Heart left ventricle (tissue), 16 donors: ENCODE measurements at regions not wholly inside any gene's neighbourhood (a gene's known extent, or its start where the extent isn't known, plus 50 kb on each side); places are given as distances from the start of the nearest gene placed in this dataset.

ENCODE experiments used
- ATAC-seq, 4 donors: fragments of 200-7000 bp; cut with Tn5 transposase; one replicate each; pipeline ENCODE4 v1.9.1; 2020 to 2022; ENCODE audit warnings: moderate library complexity in 4 of 4, mild to moderate bottlenecking in 3 of 4, moderate number of reproducible peaks in 1 of 4
- DNase-seq, 5 donors: peaks; one replicate each; pipeline ENCODE4 v3.0.0-alpha.2; 2020
- H3K27ac ChIP-seq, 12 donors: fragments of 200-600 bp; sonication (generic) in 4 of 12; one replicate each; pipeline versions ENCODE4 v1.5.0 to v1.8.0; 2016 to 2022; ENCODE audit warnings: mild to moderate bottlenecking in 2 of 12
- H3K27me3 ChIP-seq, 9 donors: fragments of 200-600 bp; sonication (generic) in 2 of 9; one replicate each; pipeline versions ENCODE4 v1.5.1 to v1.8.0; 2016 to 2022; ENCODE audit warnings: mild to moderate bottlenecking in 3 of 9
- H3K36me3 ChIP-seq, 9 donors: fragments of 200-600 bp; sonication (generic) in 2 of 9; one replicate each; pipeline versions ENCODE4 v1.5.0 to v1.8.0; 2018 to 2022; ENCODE audit warnings: mild to moderate bottlenecking in 2 of 9
- H3K4me1 ChIP-seq, 12 donors: fragments of 200-600 bp; sonication (generic) in 4 of 12; one replicate each; pipeline versions ENCODE4 v1.5.0 to v1.8.0; 2016 to 2022; ENCODE audit warnings: mild to moderate bottlenecking in 3 of 12
- H3K4me3 ChIP-seq, 12 donors: fragments of 200-600 bp; sonication (generic) in 4 of 12; one replicate each; pipeline versions ENCODE4 v1.5.0 to v1.8.0; 2017 to 2022; ENCODE audit warnings: mild to moderate bottlenecking in 9 of 12, moderate library complexity in 4 of 12
- H3K9me3 ChIP-seq, 12 donors: fragments of 200-600 bp; sonication (generic) in 4 of 12; one replicate each; pipeline versions ENCODE4 v1.5.0 to v1.8.0; 2016 to 2022; ENCODE audit warnings: mild to moderate bottlenecking in 1 of 12
- CTCF ChIP-seq, 12 donors: fragments of 200-600 bp; sonication (generic) in 4 of 12; IDR thresholded peaks; one replicate each; pipeline versions ENCODE4 v1.5.0 to v1.8.0; 2018 to 2022; ENCODE audit warnings: antibody characterized with exemption in 12 of 12, mild to moderate bottlenecking in 5 of 12
- POLR2A ChIP-seq, 2 donors: fragments of 450-650 bp; IDR thresholded peaks; one replicate each; pipeline ENCODE4 v1.6.1; 2017; ENCODE audit warnings: antibody characterized with exemption in 2 of 2, mild to moderate bottlenecking in 2 of 2, moderate library complexity in 2 of 2
- WGBS, 4 donors: extraction: QIAGEN DNeasy Blood & Tissue Kit in 2 of 4; methylation state at CpG; one replicate each; pipeline versions ENCODE4 v1.1.5 to v1.1.7; 2013 to 2018; 5-methylcytosine and 5-hydroxymethylcytosine counted together
- intact Hi-C, 10 donors: fragments of 100-400 bp; cut with DNase I; formaldehyde crosslinking; loops; one replicate each; pipeline versions ENCODE4 v1.11.1 to v1.14.2; 2022
- donor health status: ischemic (EF 13 %, LVEDD 7.1; RV severe dilation, severe dysfunction).
- donor health status: healthy with polysubstance abuse.
- donor health status: DM: no; HTN: yes; CAD: no.
- donor health status: DM: no; HTN: no; CAD: no.
- donor health status: ischemic (EF 25% LVEDD 6.9; RV normal size, moderate dysfunction).
- donor health status: ischemic (EF 25% LVEDD 5.7; RV mildly dilated, moderate dysfunction).
- donor health status: healthy.
- donor health status: DM: yes; HTN: yes; CAD: no.
- donor health status: ischemic (EF 35%, LVEDD 5.7; RV mildly dilated, moderate dysfunction).
- donor health status: nonischemic (EF 11% LVEDD 7.7; RV severe dilation, severe dysfunction).
- donor health status: DM: yes; HTN: yes; CAD: no.
- donor health status: PGD.
- donor health status: ischemic (EF 29% LVEDD 5.4; RV normal size, mild dysfunction).
- donor health status: nonischemic (EF 23%, LVEDD 6.1; RV moderate dilation, normal function).

- intact Hi-C loops = loop anchor here in 6 of 10 donors (2.0 to 10.0 kb wide), 4 partner anchors 34 to 134 kb away; partner anchors contain the start of gene OGFRL1 (in 1 of the 6)
- Histone ChIP-seq H3K4me1 (peaks cover 4 to 28% (median 19%) of the 10 kb centered on the region in 12 donors), H3K4me3 (peak overlapping the region; percentile 74 to 94 (median 88)), H3K36me3 (peaks cover 0 to 15% (median 13%) of the 10 kb centered on the region in 9 donors), H3K27ac (peak overlapping the region; percentile 89 to 99 (median 97)), H3K9me3 (no peaks in the 10 kb centered on the region), H3K27me3 (peaks cover 0 to 20% (median 0%) of the 10 kb centered on the region in 9 donors)
- WGBS, 4 donors = 2 to 12% (median 4%) methylated on average over 23 to 46 of the region's 46 CpGs
- DNase-seq (peak; percentile 95 to 98 (median 98)), ATAC-seq (peak; percentile 98 to 99 (median 99))
- peak; percentile 87 to 99 for TF ChIP-seq POLR2A (IDR thresholded peaks at IDR 0.05)
- peak in 1 of 12 donors; percentile 11 for TF ChIP-seq CTCF (IDR thresholded peaks at IDR 0.05)
Measured at GRCh38 chr6:71420693-71421328, 132.2 kb downstream of the OGFRL1 start.

- peaks cover 4 to 28% (median 19%) of the 10 kb centered on the region in 12 donors for H3K4me1 ChIP-seq
- no peaks in the 10 kb centered on the region for H3K9me3 ChIP-seq
- H3K4me3 ChIP-seq = peak overlapping the region in 2 of 12 donors; percentile 92
- ATAC-seq (no peak), DNase-seq (no peak)
- intact Hi-C loops = loop anchor here in 6 of 10 donors (2.0 to 10.0 kb wide), 4 partner anchors 34 to 134 kb away; partner anchors contain the start of gene OGFRL1 (in 1 of the 6)
- WGBS, 4 donors = 87 to 93% (median 89%) methylated on average over 4 of the region's 4 CpGs
- peak overlapping the region in 8 of 12 donors; percentile 67 to 99 (median 96) for H3K27ac ChIP-seq
- no peak for TF ChIP-seq CTCF (IDR thresholded peaks at IDR 0.05)
- TF ChIP-seq POLR2A (IDR thresholded peaks at IDR 0.05) = no peak
- peaks cover 0 to 20% (median 0%) of the 10 kb centered on the region in 9 donors for H3K27me3 ChIP-seq
- H3K36me3 ChIP-seq = peaks cover 0 to 7% (median 5%) of the 10 kb centered on the region in 9 donors
Measured at GRCh38 chr6:71421611-71422010, 133.0 kb downstream of the OGFRL1 start.

GRCh38 chr6:71430018-71430417 is 141.4 kb downstream of the OGFRL1 start:
- TF ChIP-seq POLR2A (IDR thresholded peaks at IDR 0.05) (no peak), CTCF (IDR thresholded peaks at IDR 0.05) (no peak)
- Histone ChIP-seq H3K27me3 (no peaks in the 10 kb centered on the region), H3K4me1 (no peaks in the 10 kb centered on the region), H3K27ac (no peak overlapping the region), H3K9me3 (no peaks in the 10 kb centered on the region), H3K36me3 (no peaks in the 10 kb centered on the region), H3K4me3 (no peak overlapping the region)
- ATAC-seq (no peak), DNase-seq (no peak)
- intact Hi-C loops = no loop called here
- WGBS, 4 donors = 81 to 90% (median 87%) methylated on average over 3 of the region's 3 CpGs

- Histone ChIP-seq H3K4me3 (no peak overlapping the region), H3K9me3 (no peaks in the 10 kb centered on the region), H3K27ac (no peak overlapping the region), H3K4me1 (no peaks in the 10 kb centered on the region), H3K36me3 (no peaks in the 10 kb centered on the region), H3K27me3 (no peaks in the 10 kb centered on the region)
- no peak for TF ChIP-seq POLR2A (IDR thresholded peaks at IDR 0.05)
- TF ChIP-seq CTCF (IDR thresholded peaks at IDR 0.05) = no peak
- ATAC-seq (no peak), DNase-seq (no peak)
- intact Hi-C loops = no loop called here
Measured at GRCh38 chr6:71433441-71433840, 144.8 kb downstream of the OGFRL1 start.
